Naive B cell (primary cell): ENCODE measurements at regions not wholly inside any gene's neighbourhood (a gene's known extent, or its start where the extent isn't known, plus 50 kb on each side); places are given as distances from the start of the nearest gene placed in this dataset.
"Not testable (repeated sequence)": the region's sequence is repeated elsewhere in the genome, so short reads cannot be mapped to it uniquely, and the experiment has no call there.

Source experiments
- ATAC-seq, 2 donors: fragments of 150-1000 bp; cut with Tn5 transposase; 2 replicates each; pipeline ENCODE4 v1.10.0; 2021; ENCODE audit warnings: low read depth in 2 of 2, mild to moderate bottlenecking in 2 of 2, moderate library complexity in 2 of 2
- DNase-seq: peaks from one replicate; pipeline ENCODE4 v3.0.0; 2022
- H3K27ac Mint-ChIP-seq, 6 donors: one replicate each; pipeline ENCODE4 v1.8.0; 2020 to 2022; ENCODE audit warnings: mild to moderate bottlenecking in 6 of 6, mixed read lengths in 6 of 6, moderate library complexity in 5 of 6, inconsistent platforms in 2 of 6
- H3K27me3 Mint-ChIP-seq, 3 donors: one replicate each; pipeline ENCODE4 v1.8.0; 2021 to 2022; ENCODE audit warnings: mixed read lengths in 3 of 3, mild to moderate bottlenecking in 1 of 3
- H3K36me3 Mint-ChIP-seq, 2 donors: one replicate each; pipeline ENCODE4 v1.8.0; 2020 to 2022; ENCODE audit warnings: mixed read lengths in 2 of 2, inconsistent platforms in 1 of 2, mild to moderate bottlenecking in 1 of 2
- H3K4me1 Mint-ChIP-seq, 3 donors: one replicate each; pipeline ENCODE4 v1.8.0; 2020 to 2022; ENCODE audit warnings: mixed read lengths in 3 of 3, inconsistent platforms in 1 of 3, mild to moderate bottlenecking in 1 of 3, moderate library complexity in 1 of 3
- H3K4me3 Mint-ChIP-seq, 8 donors: one replicate each; pipeline ENCODE4 v1.8.0; 2020 to 2022; ENCODE audit warnings: mild to moderate bottlenecking in 8 of 8, mixed read lengths in 8 of 8, moderate library complexity in 8 of 8, inconsistent platforms in 2 of 8
- H3K9me3 Mint-ChIP-seq, 7 donors: one replicate each; pipeline ENCODE4 v1.8.0; 2020 to 2022; ENCODE audit warnings: mixed read lengths in 7 of 7, mild to moderate bottlenecking in 5 of 7, inconsistent platforms in 2 of 7, moderate library complexity in 1 of 7

- Mint-ChIP-seq H3K4me1 (no peaks in the 10 kb centered on the region), H3K27ac (no peak overlapping the region), H3K9me3 (peaks cover 0 to 19% (median 8%) of the 10 kb centered on the region in 7 donors), H3K36me3 (no peaks in the 10 kb centered on the region), H3K4me3 (no peak overlapping the region), H3K27me3 (peaks cover 0 to 8% (median 7%) of the 10 kb centered on the region in 3 donors)
- DNase-seq = no peak
- no peak for ATAC-seq
These were observed 101.6 kb downstream of the SKIDA1 start for GRCh38 chr10:21423850-21424249.

DNA sequence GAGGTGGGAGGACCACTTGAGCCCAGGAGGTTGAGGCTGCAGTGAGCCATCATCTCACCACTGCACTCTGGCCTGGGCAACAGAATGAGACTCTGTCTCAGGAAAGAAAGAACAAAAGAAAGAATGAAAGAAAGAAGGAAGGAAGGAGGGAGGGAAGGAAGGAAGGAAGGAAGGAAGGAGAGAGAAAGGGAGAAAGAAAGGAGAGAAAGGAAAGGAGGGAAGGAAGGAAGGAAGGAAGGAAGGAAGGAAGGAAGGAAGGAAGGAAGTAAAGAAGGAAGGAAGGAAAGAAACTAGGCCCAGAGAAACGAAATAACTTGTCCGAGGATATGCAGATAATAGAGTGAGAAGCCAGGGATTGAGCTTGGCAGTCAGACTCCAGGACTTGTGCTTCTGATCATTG lies 102.1 kb downstream of the SKIDA1 start:
- Mint-ChIP-seq H3K36me3 (no peaks in the 10 kb centered on the region), H3K4me1 (no peaks in the 10 kb centered on the region), H3K4me3 (no peak overlapping the region), H3K9me3 (peaks cover 0 to 15% (median 8%) of the 10 kb centered on the region in 7 donors), H3K27me3 (peaks cover 0 to 8% (median 7%) of the 10 kb centered on the region in 3 donors), H3K27ac (no peak overlapping the region)
- no peak for ATAC-seq
- DNase-seq = no peak

GRCh38 chr10:21421794-21422193 lies 103.7 kb downstream of the SKIDA1 start:
- Mint-ChIP-seq H3K27ac (no peak overlapping the region), H3K4me3 (no peak overlapping the region), H3K36me3 (no peaks in the 10 kb centered on the region), H3K4me1 (no peaks in the 10 kb centered on the region), H3K9me3 (peaks cover 0 to 6% (median 0%) of the 10 kb centered on the region in 7 donors), H3K27me3 (peaks cover 0 to 8% (median 7%) of the 10 kb centered on the region in 3 donors)
- ATAC-seq = no peak
- no peak for DNase-seq

DNA sequence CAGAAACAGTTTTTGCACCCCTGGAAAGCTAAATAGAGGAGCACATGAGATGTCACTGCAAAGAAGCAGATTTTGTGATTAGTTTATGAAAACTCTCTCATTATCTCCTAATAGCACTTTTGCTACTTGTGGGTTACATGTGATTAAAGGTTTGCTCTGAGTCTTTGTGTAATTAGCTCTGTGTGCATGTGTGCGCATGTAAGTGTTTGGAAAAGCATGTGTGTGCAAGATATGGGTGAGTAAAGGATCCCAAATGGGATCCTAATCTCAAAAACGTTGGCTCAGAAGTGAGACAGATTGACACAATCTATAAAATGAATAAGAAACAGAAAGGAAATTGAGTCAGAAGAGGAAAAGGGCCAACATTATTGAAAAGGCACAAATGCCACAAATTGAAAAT lies 104.5 kb downstream of the SKIDA1 start:
- Mint-ChIP-seq H3K4me1 (no peaks in the 10 kb centered on the region), H3K9me3 (peaks cover 0 to 2% (median 0%) of the 10 kb centered on the region in 7 donors), H3K27me3 (peaks cover 0 to 8% (median 7%) of the 10 kb centered on the region in 3 donors), H3K4me3 (no peak overlapping the region), H3K27ac (no peak overlapping the region), H3K36me3 (no peaks in the 10 kb centered on the region)
- no peak for DNase-seq
- ATAC-seq = no peak

GRCh38 chr10:21418981-21419576 lies 106.4 kb downstream of the SKIDA1 start:
- ATAC-seq, H3K27ac Mint-ChIP-seq, H3K9me3 Mint-ChIP-seq, DNase-seq, H3K36me3 Mint-ChIP-seq, H3K27me3 Mint-ChIP-seq, H3K4me1 Mint-ChIP-seq: not testable (repeated sequence)
- peak overlapping the region in 1 of 8 donors; percentile 76 for H3K4me3 Mint-ChIP-seq

DNA sequence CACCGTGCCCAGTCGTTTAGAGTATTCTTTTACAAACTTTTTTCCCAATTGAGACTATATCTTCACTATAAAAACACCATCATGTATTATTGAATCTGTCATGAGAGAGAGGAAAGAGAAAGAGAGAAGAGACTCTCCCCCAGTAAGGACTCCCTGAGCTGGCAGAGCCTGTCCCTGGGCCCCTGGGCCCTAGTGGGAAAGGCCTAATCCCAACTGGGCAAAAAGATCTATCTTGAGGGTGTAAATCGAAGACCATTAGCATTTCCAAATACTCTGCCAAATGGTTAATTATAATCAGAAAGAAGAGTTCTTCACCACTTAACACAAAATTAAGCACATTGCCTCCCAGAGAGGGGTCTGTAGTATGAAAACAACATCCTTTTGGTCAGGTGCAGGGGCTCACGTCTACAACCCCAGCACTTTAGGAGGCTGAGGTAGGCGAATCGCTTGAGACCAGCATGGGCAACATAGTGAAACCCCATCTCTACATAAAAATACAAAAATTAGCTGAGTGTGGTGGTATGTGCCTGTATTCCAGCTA lies 108.2 kb downstream of the SKIDA1 start:
- Mint-ChIP-seq H3K27me3 (peaks cover 6 to 8% (median 7%) of the 10 kb centered on the region in 3 donors), H3K9me3 (peaks cover 0 to 2% (median 0%) of the 10 kb centered on the region in 7 donors), H3K36me3 (no peaks in the 10 kb centered on the region), H3K4me3 (no peak overlapping the region), H3K4me1 (no peaks in the 10 kb centered on the region), H3K27ac (no peak overlapping the region)
- ATAC-seq (no peak), DNase-seq (no peak)

- Mint-ChIP-seq H3K9me3 (peaks cover 0 to 6% (median 2%) of the 10 kb centered on the region in 7 donors), H3K4me1 (no peaks in the 10 kb centered on the region), H3K4me3 (no peak overlapping the region), H3K36me3 (no peaks in the 10 kb centered on the region), H3K27ac (no peak overlapping the region), H3K27me3 (peaks cover 0 to 11% (median 5%) of the 10 kb centered on the region in 3 donors)
- DNase-seq (no peak), ATAC-seq (no peak)
These were observed 111.8 kb downstream of the SKIDA1 start for GRCh38 chr10:21413680-21414079.

DNA sequence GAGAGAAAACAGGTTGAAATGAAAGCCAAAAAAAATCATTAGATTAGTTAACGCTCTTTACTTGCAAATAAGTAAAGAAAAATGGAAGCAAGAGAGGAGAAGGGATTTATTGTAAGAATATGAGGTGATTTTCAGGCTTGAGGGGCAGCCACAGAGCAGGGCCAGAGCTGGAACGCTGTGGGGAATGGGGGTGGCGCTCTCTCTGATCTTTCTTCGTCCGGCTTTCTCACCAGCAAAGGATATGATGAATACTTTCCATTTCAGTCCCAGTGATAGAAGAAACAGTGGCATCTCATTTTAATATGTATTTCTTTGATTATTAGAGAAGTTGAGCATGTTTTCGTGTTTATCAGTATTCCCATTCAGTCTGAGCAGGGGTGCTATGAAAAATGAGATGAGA lies 112.2 kb downstream of the SKIDA1 start:
- no peak overlapping the region for H3K4me3 Mint-ChIP-seq
- no peaks in the 10 kb centered on the region for H3K36me3 Mint-ChIP-seq
- no peaks in the 10 kb centered on the region for H3K4me1 Mint-ChIP-seq
- H3K27ac Mint-ChIP-seq = no peak overlapping the region
- H3K27me3 Mint-ChIP-seq = peaks cover 0 to 11% (median 5%) of the 10 kb centered on the region in 3 donors
- peaks cover 0 to 6% (median 2%) of the 10 kb centered on the region in 7 donors for H3K9me3 Mint-ChIP-seq
- DNase-seq (no peak), ATAC-seq (no peak)

GRCh38 chr10:21406595-21407193 lies 118.8 kb downstream of the SKIDA1 start:
- Mint-ChIP-seq H3K27me3 (peaks cover 0 to 8% (median 2%) of the 10 kb centered on the region in 3 donors), H3K27ac (no peak overlapping the region), H3K9me3 (peaks cover 0 to 4% (median 0%) of the 10 kb centered on the region in 7 donors), H3K4me3 (no peak overlapping the region), H3K4me1 (no peaks in the 10 kb centered on the region), H3K36me3 (no peaks in the 10 kb centered on the region)
- ATAC-seq = no peak
- no peak for DNase-seq

GRCh38 chr10:21405981-21406380 lies 119.5 kb downstream of the SKIDA1 start:
- Mint-ChIP-seq H3K4me3 (no peak overlapping the region), H3K27ac (no peak overlapping the region), H3K27me3 (peaks cover 0 to 5% (median 0%) of the 10 kb centered on the region in 3 donors), H3K36me3 (no peaks in the 10 kb centered on the region), H3K4me1 (no peaks in the 10 kb centered on the region), H3K9me3 (peaks cover 0 to 3% (median 0%) of the 10 kb centered on the region in 7 donors)
- no peak for ATAC-seq
- DNase-seq = no peak

- H3K9me3 Mint-ChIP-seq = no peaks in the 10 kb centered on the region
- no peaks in the 10 kb centered on the region for H3K4me1 Mint-ChIP-seq
- DNase-seq (no peak), ATAC-seq (no peak)
- H3K4me3 Mint-ChIP-seq = no peak overlapping the region
- no peaks in the 10 kb centered on the region for H3K36me3 Mint-ChIP-seq
- no peak overlapping the region for H3K27ac Mint-ChIP-seq
- peaks cover 0 to 5% (median 0%) of the 10 kb centered on the region in 3 donors for H3K27me3 Mint-ChIP-seq
These were observed 122.0 kb downstream of the SKIDA1 start for GRCh38 chr10:21403256-21404015.

GRCh38 chr10:21402606-21403083 lies 122.8 kb downstream of the SKIDA1 start:
- ATAC-seq (no peak), DNase-seq (no peak)
- no peaks in the 10 kb centered on the region for H3K9me3 Mint-ChIP-seq
- peaks cover 0 to 5% (median 0%) of the 10 kb centered on the region in 3 donors for H3K27me3 Mint-ChIP-seq
- H3K4me1 Mint-ChIP-seq = no peaks in the 10 kb centered on the region
- no peak overlapping the region for H3K27ac Mint-ChIP-seq
- H3K36me3 Mint-ChIP-seq = no peaks in the 10 kb centered on the region
- no peak overlapping the region for H3K4me3 Mint-ChIP-seq

- DNase-seq (no peak), ATAC-seq (no peak)
- Mint-ChIP-seq H3K4me1 (no peaks in the 10 kb centered on the region), H3K4me3 (no peak overlapping the region), H3K36me3 (no peaks in the 10 kb centered on the region), H3K27ac (peak overlapping the region in 1 of 6 donors; percentile 79), H3K9me3 (no peaks in the 10 kb centered on the region), H3K27me3 (peaks cover 0 to 8% (median 5%) of the 10 kb centered on the region in 3 donors)
These were observed 124.3 kb downstream of the SKIDA1 start for GRCh38 chr10:21401196-21401595.
